NB4 (cell line): ENCODE measurements at regions not wholly inside any gene's neighbourhood (a gene's known extent, or its start where the extent isn't known, plus 50 kb on each side); places are given as distances from the start of the nearest gene placed in this dataset.

ENCODE experiments used
- DNase-seq: peaks from one replicate; pipeline ENCODE4 v3.0.0; 2010; ENCODE audit warnings: low read depth
- H3K4me3 ChIP-seq: one replicate; pipeline ENCODE4 v1.5.1; 2011; ENCODE audit warnings: mild to moderate bottlenecking, low read depth, low read length, moderate library complexity
- MAX ChIP-seq: IDR thresholded peaks from 2 replicates; pipeline ENCODE4 v1.6.1; 2011; ENCODE audit warnings: low read depth, low read length
- MYC ChIP-seq: IDR thresholded peaks from 2 replicates; pipeline ENCODE4 v1.6.1; 2011; ENCODE audit warnings: low read depth, low read length
- POLR2A ChIP-seq: IDR thresholded peaks from 2 replicates; pipeline ENCODE4 v1.6.1; 2011; ENCODE audit warnings: mild to moderate bottlenecking; ENCODE audit not compliant: insufficient read length; ENCODE audit errors: extremely low read depth
- TF ChIP-seq, protein P1 (sequence below): IDR thresholded peaks from one replicate; pipeline ENCODE4 v1.5.1; 2012; ENCODE audit warnings: low read depth, low read length

- no peak for DNase-seq
These were observed 473.3 kb upstream of the NRP1 start for GRCh38 chr10:33807531-33808359.

GRCh38 chr10:33805831-33806230 lies 471.4 kb upstream of the NRP1 start:
- no peak for DNase-seq
- H3K4me3 ChIP-seq, result no peak overlapping the region
- TF ChIP-seq, protein P1, sequence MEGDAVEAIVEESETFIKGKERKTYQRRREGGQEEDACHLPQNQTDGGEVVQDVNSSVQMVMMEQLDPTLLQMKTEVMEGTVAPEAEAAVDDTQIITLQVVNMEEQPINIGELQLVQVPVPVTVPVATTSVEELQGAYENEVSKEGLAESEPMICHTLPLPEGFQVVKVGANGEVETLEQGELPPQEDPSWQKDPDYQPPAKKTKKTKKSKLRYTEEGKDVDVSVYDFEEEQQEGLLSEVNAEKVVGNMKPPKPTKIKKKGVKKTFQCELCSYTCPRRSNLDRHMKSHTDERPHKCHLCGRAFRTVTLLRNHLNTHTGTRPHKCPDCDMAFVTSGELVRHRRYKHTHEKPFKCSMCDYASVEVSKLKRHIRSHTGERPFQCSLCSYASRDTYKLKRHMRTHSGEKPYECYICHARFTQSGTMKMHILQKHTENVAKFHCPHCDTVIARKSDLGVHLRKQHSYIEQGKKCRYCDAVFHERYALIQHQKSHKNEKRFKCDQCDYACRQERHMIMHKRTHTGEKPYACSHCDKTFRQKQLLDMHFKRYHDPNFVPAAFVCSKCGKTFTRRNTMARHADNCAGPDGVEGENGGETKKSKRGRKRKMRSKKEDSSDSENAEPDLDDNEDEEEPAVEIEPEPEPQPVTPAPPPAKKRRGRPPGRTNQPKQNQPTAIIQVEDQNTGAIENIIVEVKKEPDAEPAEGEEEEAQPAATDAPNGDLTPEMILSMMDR, result no peak
- TF ChIP-seq POLR2A, result no peak
- no peak for TF ChIP-seq MAX
- TF ChIP-seq MYC, result no peak

More at GRCh38 chr10:33807531-33808359, 473.3 kb upstream of the NRP1 start:
- TF ChIP-seq MYC (no peak), POLR2A (no peak), MAX (no peak)
- TF ChIP-seq, protein P1, result no peak
- H3K4me3 ChIP-seq, result no peak overlapping the region

- no peak for TF ChIP-seq MAX
- TF ChIP-seq POLR2A, result no peak
- TF ChIP-seq, protein P1, result no peak
- TF ChIP-seq MYC, result no peak
- no peak for DNase-seq
These were observed 470.1 kb upstream of the NRP1 start for GRCh38 chr10:33804584-33804983.

GRCh38 chr10:33803248-33803647 lies 468.8 kb upstream of the NRP1 start:
- no peak for TF ChIP-seq MAX
- no peak for TF ChIP-seq MYC
- TF ChIP-seq, protein P1, result no peak
- TF ChIP-seq POLR2A, result no peak
- no peak overlapping the region for H3K4me3 ChIP-seq
- DNase-seq, result no peak

More at GRCh38 chr10:33804584-33804983, 470.1 kb upstream of the NRP1 start:
- H3K4me3 ChIP-seq, result no peak overlapping the region

GRCh38 chr10:33802566-33802965 lies 468.1 kb upstream of the NRP1 start:
- H3K4me3 ChIP-seq, result no peak overlapping the region
- no peak for DNase-seq
- TF ChIP-seq MAX (no peak), MYC (no peak), POLR2A (no peak)
- TF ChIP-seq, protein P1, result no peak
